A549 (cell line): ENCODE measurements at regions not wholly inside any gene's neighbourhood (a gene's known extent, or its start where the extent isn't known, plus 50 kb on each side); places are given as distances from the start of the nearest gene placed in this dataset.

Source experiments
- BHLHE40 ChIP-seq: IDR thresholded peaks from 2 replicates; pipeline ENCODE4 v1.6.1; 2012; ENCODE audit warnings: low read depth, low read length, inconsistent platforms
- CHD2 ChIP-seq: fragments of 150-350 bp; IDR thresholded peaks from 2 replicates; pipeline ENCODE4 v1.6.1; 2014; ENCODE audit warnings: low read length; ENCODE audit not compliant: partially characterized antibody
- EP300 ChIP-seq, 2 experiments: fragments of >200 bp; sonication (Bioruptor Twin); formaldehyde crosslinking; IDR thresholded peaks; 2 replicates in 1 of 2; 3 replicates in 1 of 2; pipeline ENCODE4 v1.6.1; 2016 to 2017
- FOSB ChIP-seq: fragments of 250-450 bp; sonication (Bioruptor Pico); IDR thresholded peaks from 2 replicates; pipeline ENCODE4 v1.5.0; 2020; ENCODE audit warnings: mild to moderate bottlenecking, moderate library complexity
- HMGXB4 ChIP-seq: fragments of 250-450 bp; sonication (Bioruptor Pico); IDR thresholded peaks from 2 replicates; pipeline ENCODE4 v1.5.0; 2021; ENCODE audit warnings: mild to moderate bottlenecking, moderate library complexity, borderline replicate concordance
- MAFK ChIP-seq: fragments of 450-650 bp; IDR thresholded peaks from 2 replicates; pipeline ENCODE4 v1.6.1; 2014; ENCODE audit not compliant: partially characterized antibody
- MAX ChIP-seq: IDR thresholded peaks from 2 replicates; pipeline ENCODE4 v1.6.1; 2012
- POLR2A ChIP-seq: IDR thresholded peaks from 2 replicates; pipeline ENCODE4 v1.6.1; 2012; ENCODE audit warnings: mild to moderate bottlenecking, low read length
- RAD21 ChIP-seq, 2 experiments: fragments of >200 bp in 1 of 2; sonication (Bioruptor Twin) in 1 of 2; formaldehyde crosslinking in 1 of 2; IDR thresholded peaks in 1 of 2; conservative IDR thresholded peaks in 1 of 2; 2 replicates in 1 of 2; 3 replicates in 1 of 2; pipeline ENCODE4 v1.6.1; 2012 to 2018; ENCODE audit warnings: inconsistent platforms in 1 of 2
- REST ChIP-seq: fragments of 200-600 bp; sonication (generic); IDR thresholded peaks from 2 replicates; pipeline ENCODE4 v1.6.1; 2016; ENCODE audit warnings: antibody characterized with exemption, mild to moderate bottlenecking, moderate library complexity
- RFX5 ChIP-seq: fragments of 450-650 bp; IDR thresholded peaks from 2 replicates; pipeline ENCODE4 v1.7.1; 2014; ENCODE audit warnings: antibody characterized with exemption, mild to moderate bottlenecking, moderate library complexity
- TF ChIP-seq, protein P1 (sequence below): fragments of >200 bp; sonication (Bioruptor Twin); formaldehyde crosslinking; IDR thresholded peaks from 3 replicates; pipeline ENCODE4 v1.5.1; 2016

- TF ChIP-seq MAX, result no peak
- TF ChIP-seq, protein P1, sequence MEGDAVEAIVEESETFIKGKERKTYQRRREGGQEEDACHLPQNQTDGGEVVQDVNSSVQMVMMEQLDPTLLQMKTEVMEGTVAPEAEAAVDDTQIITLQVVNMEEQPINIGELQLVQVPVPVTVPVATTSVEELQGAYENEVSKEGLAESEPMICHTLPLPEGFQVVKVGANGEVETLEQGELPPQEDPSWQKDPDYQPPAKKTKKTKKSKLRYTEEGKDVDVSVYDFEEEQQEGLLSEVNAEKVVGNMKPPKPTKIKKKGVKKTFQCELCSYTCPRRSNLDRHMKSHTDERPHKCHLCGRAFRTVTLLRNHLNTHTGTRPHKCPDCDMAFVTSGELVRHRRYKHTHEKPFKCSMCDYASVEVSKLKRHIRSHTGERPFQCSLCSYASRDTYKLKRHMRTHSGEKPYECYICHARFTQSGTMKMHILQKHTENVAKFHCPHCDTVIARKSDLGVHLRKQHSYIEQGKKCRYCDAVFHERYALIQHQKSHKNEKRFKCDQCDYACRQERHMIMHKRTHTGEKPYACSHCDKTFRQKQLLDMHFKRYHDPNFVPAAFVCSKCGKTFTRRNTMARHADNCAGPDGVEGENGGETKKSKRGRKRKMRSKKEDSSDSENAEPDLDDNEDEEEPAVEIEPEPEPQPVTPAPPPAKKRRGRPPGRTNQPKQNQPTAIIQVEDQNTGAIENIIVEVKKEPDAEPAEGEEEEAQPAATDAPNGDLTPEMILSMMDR, result no peak
- TF ChIP-seq RFX5, result no peak
- no peak for TF ChIP-seq RAD21 (conservative IDR thresholded peaks at IDR 0.05 in 1 of 2, IDR thresholded peaks at IDR 0.05 in 1 of 2)
- TF ChIP-seq POLR2A, result no peak
- TF ChIP-seq HMGXB4 (CRISPR knock-in tag), result no peak
- TF ChIP-seq CHD2, result no peak
- TF ChIP-seq EP300 (IDR thresholded peaks at IDR 0.05), result no peak
- TF ChIP-seq BHLHE40, result no peak
- TF ChIP-seq REST, result no peak
- TF ChIP-seq FOSB (CRISPR knock-in tag), result no peak
- peak; percentile 54 for TF ChIP-seq MAFK
These were observed 1619.1 kb upstream of the ACO1 start for GRCh38 chr9:30765318-30765717.
